CD4-positive, alpha-beta T cell treated with Interleukin-12 subunit alpha and Interleukin-12 subunit beta, for 1 hour (primary cell): ENCODE measurements at regions not wholly inside any gene's neighbourhood (a gene's known extent, or its start where the extent isn't known, plus 50 kb on each side); places are given as distances from the start of the nearest gene placed in this dataset.
"Not testable (repeated sequence)": the region's sequence is repeated elsewhere in the genome, so short reads cannot be mapped to it uniquely, and the experiment has no call there.

Source experiments
- DNase-seq: peaks from one replicate; pipeline ENCODE4 v3.0.0-alpha.2; 2020

- not testable (repeated sequence) for DNase-seq
Observed at GRCh38 chr16:86078711-86079110, 179.7 kb downstream of the IRF8 start.

GRCh38 chr16:86079255-86079885 lies 180.4 kb downstream of the IRF8 start:
- no peak for DNase-seq

GRCh38 chr16:86080131-86080875 lies 181.3 kb downstream of the IRF8 start:
- no peak for DNase-seq

- no peak for DNase-seq
Observed at GRCh38 chr16:86080982-86081381, 182.0 kb downstream of the IRF8 start.

- no peak for DNase-seq
Observed at GRCh38 chr16:86082418-86083030, 183.6 kb downstream of the IRF8 start.

- DNase-seq, result no peak
Observed at GRCh38 chr16:86083382-86084002, 184.5 kb downstream of the IRF8 start.

GRCh38 chr16:86085161-86085611 lies 186.2 kb downstream of the IRF8 start:
- DNase-seq, result no peak

- no peak for DNase-seq
Observed at GRCh38 chr16:86085795-86086194, 186.8 kb downstream of the IRF8 start.

- DNase-seq, result no peak
Observed at GRCh38 chr16:86086471-86086870, 187.5 kb downstream of the IRF8 start.

- no peak for DNase-seq
Observed at GRCh38 chr16:86087011-86087895, 188.3 kb downstream of the IRF8 start.

GRCh38 chr16:86087896-86088230 lies 188.9 kb downstream of the IRF8 start:
- DNase-seq, result no peak

GRCh38 chr16:86088287-86088686 lies 189.3 kb downstream of the IRF8 start:
- no peak for DNase-seq

- no peak for DNase-seq
Observed at GRCh38 chr16:86088816-86089215, 189.9 kb downstream of the IRF8 start.

GRCh38 chr16:86089334-86089900 lies 190.5 kb downstream of the IRF8 start:
- no peak for DNase-seq

- no peak for DNase-seq
Observed at GRCh38 chr16:86089991-86090390, 191.0 kb downstream of the IRF8 start.

GRCh38 chr16:86090461-86091170 lies 191.7 kb downstream of the IRF8 start:
- no peak for DNase-seq

GRCh38 chr16:86091976-86092375 lies 193.0 kb downstream of the IRF8 start:
- DNase-seq, result no peak

- DNase-seq, result no peak
Observed at GRCh38 chr16:86092586-86093480, 193.9 kb downstream of the IRF8 start.

GRCh38 chr16:86093801-86094750 lies 195.1 kb downstream of the IRF8 start:
- DNase-seq, result no peak
